DOHH2 (cell line): ENCODE measurements at regions not wholly inside any gene's neighbourhood (a gene's known extent, or its start where the extent isn't known, plus 50 kb on each side); places are given as distances from the start of the nearest gene placed in this dataset.
A peak's percentile ranks its signal among the peaks of the same experiment; 100 is the strongest.

ENCODE experiments used
- H3F3A ChIP-seq: fragments of 200-600 bp; sonication (generic), shearing (Covaris generic); 2 replicates; pipeline ENCODE4 v1.6.0; 2016; ENCODE audit warnings: antibody characterized with exemption, mild to moderate bottlenecking; ENCODE audit not compliant: control insufficient read depth, insufficient read depth
- H3K27ac ChIP-seq: fragments of 200-600 bp; sonication (generic); 2 replicates; pipeline ENCODE4 v1.5.1; 2014; ENCODE audit warnings: low read depth, mild to moderate bottlenecking, low read length, moderate library complexity
- H3K27me3 ChIP-seq: fragments of 200-600 bp; sonication (generic); 2 replicates; pipeline ENCODE4 v1.6.1; 2014; ENCODE audit warnings: mild to moderate bottlenecking, low read length, mixed read lengths; ENCODE audit not compliant: control insufficient read depth
- H3K36me3 ChIP-seq: fragments of 200-600 bp; sonication (generic); 2 replicates; pipeline ENCODE4 v1.6.1; 2014; ENCODE audit warnings: mild to moderate bottlenecking, low read length, moderate library complexity, mixed read lengths; ENCODE audit not compliant: control insufficient read depth
- H3K4me1 ChIP-seq: fragments of 200-600 bp; sonication (generic); 2 replicates; pipeline ENCODE4 v1.6.1; 2014; ENCODE audit warnings: mild to moderate bottlenecking, low read length, mixed read lengths; ENCODE audit not compliant: control insufficient read depth
- H3K4me2 ChIP-seq: fragments of 200-600 bp; sonication (generic); 2 replicates; pipeline ENCODE4 v1.6.0; 2014; ENCODE audit warnings: mild to moderate bottlenecking, low read length, moderate library complexity
- H3K4me3 ChIP-seq: fragments of 200-600 bp; sonication (generic); 2 replicates; pipeline ENCODE4 v1.5.1; 2014; ENCODE audit warnings: mild to moderate bottlenecking, low read length, mixed read lengths
- H3K79me2 ChIP-seq: fragments of 200-600 bp; sonication (generic); 2 replicates; pipeline ENCODE4 v1.6.1; 2014; ENCODE audit warnings: mild to moderate bottlenecking, low read length, mixed read lengths; ENCODE audit not compliant: control insufficient read depth
- H3K9me2 ChIP-seq: fragments of 200-600 bp; sonication (generic); replicated peaks from 2 replicates; pipeline ENCODE4 v1.6.1; 2014; ENCODE audit warnings: mild to moderate bottlenecking, low read length, mixed read lengths; ENCODE audit not compliant: control insufficient read depth
- H3K9me3 ChIP-seq: fragments of 200-600 bp; sonication (generic); 2 replicates; pipeline ENCODE4 v1.6.1; 2014; ENCODE audit warnings: antibody characterized with exemption, low read length, mixed read lengths; ENCODE audit not compliant: control insufficient read depth, insufficient read depth
- H4K20me1 ChIP-seq: fragments of 200-600 bp; sonication (generic); 2 replicates; pipeline ENCODE4 v1.6.0; 2014; ENCODE audit warnings: low read depth, mild to moderate bottlenecking, antibody characterized with exemption, low read length, moderate library complexity; ENCODE audit not compliant: control insufficient read depth, insufficient read depth
- CTCF ChIP-seq: fragments of 200-600 bp; sonication (generic); IDR thresholded peaks from one replicate; pipeline ENCODE4 v1.5.1; 2014; ENCODE audit warnings: antibody characterized with exemption, mild to moderate bottlenecking, low read depth, low read length; ENCODE audit not compliant: poor library complexity, severe bottlenecking
- EZH2phosphoT487 ChIP-seq: fragments of 200-600 bp; sonication (generic); IDR thresholded peaks from 2 replicates; pipeline ENCODE4 v1.6.1; 2017; ENCODE audit warnings: borderline replicate concordance, mild to moderate bottlenecking, antibody characterized with exemption, low read length, moderate library complexity, mixed read lengths

GRCh38 chr17:47066841-47067682, 88.0 kb upstream of the RPRML start:
- no peaks in the 10 kb centered on the region for H4K20me1 ChIP-seq
- H3K36me3 ChIP-seq, result peaks cover 18% of the 10 kb centered on the region
- peak overlapping the region; percentile 71 for H3K27ac ChIP-seq
- no peaks in the 10 kb centered on the region for H3K27me3 ChIP-seq
- TF ChIP-seq EZH2phosphoT487 (no peak), CTCF (peak; percentile 45)
- H3K9me2 ChIP-seq, result no peaks in the 10 kb centered on the region
- H3F3A ChIP-seq, result peaks cover 16% of the 10 kb centered on the region
- peaks cover 34% of the 10 kb centered on the region for H3K4me1 ChIP-seq
- no peaks in the 10 kb centered on the region for H3K9me3 ChIP-seq
- peak overlapping the region; percentile 79 for H3K4me2 ChIP-seq
- peak overlapping the region; percentile 97 for H3K4me3 ChIP-seq
- H3K79me2 ChIP-seq, result peaks cover 10% of the 10 kb centered on the region; the same call in 1 of the 2 replicates

GRCh38 chr17:47066095-47066494, 87.0 kb upstream of the RPRML start:
- peaks cover 18% of the 10 kb centered on the region for H3K36me3 ChIP-seq
- H3K27ac ChIP-seq, result no peak overlapping the region
- peak overlapping the region; percentile 79; the same call in 1 of the 2 replicates for H3K4me2 ChIP-seq
- H3K4me3 ChIP-seq, result peak overlapping the region; percentile 97; the same call in 1 of the 2 replicates
- H3F3A ChIP-seq, result peaks cover 16% of the 10 kb centered on the region
- TF ChIP-seq EZH2phosphoT487 (no peak), CTCF (no peak)
- H3K27me3 ChIP-seq, result no peaks in the 10 kb centered on the region
- peaks cover 10% of the 10 kb centered on the region; the same call in 1 of the 2 replicates for H3K79me2 ChIP-seq
- peaks cover 25% of the 10 kb centered on the region for H3K4me1 ChIP-seq
- no peaks in the 10 kb centered on the region for H3K9me3 ChIP-seq
- H3K9me2 ChIP-seq, result no peaks in the 10 kb centered on the region
- no peaks in the 10 kb centered on the region for H4K20me1 ChIP-seq

- Histone ChIP-seq H3K4me2 (no peak overlapping the region), H4K20me1 (no peaks in the 10 kb centered on the region), H3K4me1 (peaks cover 17% of the 10 kb centered on the region), H3K36me3 (peaks cover 13% of the 10 kb centered on the region), H3K4me3 (no peak overlapping the region), H3K27ac (no peak overlapping the region), H3K9me2 (no peaks in the 10 kb centered on the region), H3K27me3 (no peaks in the 10 kb centered on the region), H3K79me2 (peaks cover 10% of the 10 kb centered on the region; the same call in 1 of the 2 replicates), H3K9me3 (no peaks in the 10 kb centered on the region), H3F3A (peaks cover 7% of the 10 kb centered on the region; the same call in 1 of the 2 replicates)
- no peak for TF ChIP-seq EZH2phosphoT487
- TF ChIP-seq CTCF, result no peak
Measured at GRCh38 chr17:47064684-47065083, 85.6 kb upstream of the RPRML start.
